ENCODE measurements at regions not wholly inside any gene's neighbourhood (a gene's known extent, or its start where the extent isn't known, plus 50 kb on each side); places are given as distances from the start of the nearest gene placed in this dataset.

- DNase-seq: no peak
Measured at GRCh38 chr1:68378296-68379084, 71.3 kb downstream of the RPE65 start.

- no peak for DNase-seq
Measured at GRCh38 chr1:68377098-68377497, 72.7 kb downstream of the RPE65 start.

GRCh38 chr1:68376441-68376840 is 73.3 kb downstream of the RPE65 start:
- no peak for DNase-seq

GRCh38 chr1:68375919-68376318 is 73.8 kb downstream of the RPE65 start:
- DNase-seq: no peak

GRCh38 chr1:68373173-68373572 is 76.6 kb downstream of the RPE65 start:
- no peak for DNase-seq

GRCh38 chr1:68372487-68372886 is 77.3 kb downstream of the RPE65 start:
- no peak for DNase-seq

- DNase-seq: no peak
Measured at GRCh38 chr1:68370101-68370915, 79.4 kb downstream of the RPE65 start.

- no peak for DNase-seq
Measured at GRCh38 chr1:68366572-68366971, 83.2 kb downstream of the RPE65 start.

GRCh38 chr1:68365709-68366382 is 83.9 kb downstream of the RPE65 start:
- DNase-seq: no peak

- DNase-seq: no peak
Measured at GRCh38 chr1:68363339-68363738, 86.4 kb downstream of the RPE65 start.

GRCh38 chr1:68361346-68361910 is 88.3 kb downstream of the RPE65 start:
- DNase-seq: no peak

GRCh38 chr1:68359045-68359444 is 90.7 kb downstream of the RPE65 start:
- no peak for DNase-seq

- DNase-seq: no peak
Measured at GRCh38 chr1:68358439-68358838, 91.3 kb downstream of the RPE65 start.

GRCh38 chr1:68355614-68356013 is 94.1 kb downstream of the RPE65 start:
- DNase-seq: no peak

- DNase-seq: no peak
Measured at GRCh38 chr1:68352202-68352601, 97.6 kb downstream of the RPE65 start.

GRCh38 chr1:68347415-68347814 is 102.3 kb downstream of the RPE65 start:
- DNase-seq: no peak

- DNase-seq: peak; percentile 4
Measured at GRCh38 chr1:68346188-68346808, 103.5 kb downstream of the RPE65 start.

- DNase-seq: no peak
Measured at GRCh38 chr1:68344208-68344607, 105.5 kb downstream of the RPE65 start.

GRCh38 chr1:68340951-68341350 is 108.6 kb upstream of the WLS start:
- DNase-seq: no peak

GRCh38 chr1:68339505-68339904 is 107.2 kb upstream of the WLS start:
- no peak for DNase-seq

- DNase-seq: no peak
Measured at GRCh38 chr1:68338081-68338480, 105.8 kb upstream of the WLS start.

GRCh38 chr1:68332041-68332440 is 99.7 kb upstream of the WLS start:
- DNase-seq: no peak
